Gastroesophageal sphincter (tissue), 4 donors: ENCODE measurements at regions not wholly inside any gene's neighbourhood (a gene's known extent, or its start where the extent isn't known, plus 50 kb on each side); places are given as distances from the start of the nearest gene placed in this dataset.

Experiments used
- ATAC-seq: fragments of 150-250 bp; one replicate; pipeline ENCODE4 v1.9.1; 2016; ENCODE audit warnings: mild to moderate bottlenecking, moderate library complexity
- H3K27ac ChIP-seq, 4 donors: fragments of 200-600 bp; sonication (generic) in 3 of 4; 1 replicate in 3 of 4; 2 replicates in 1 of 4; pipeline ENCODE4 v1.5.1; 2016 to 2019
- H3K27me3 ChIP-seq: fragments of 200-600 bp; sonication (generic); one replicate; pipeline ENCODE4 v1.5.1; 2019
- H3K36me3 ChIP-seq, 2 donors: fragments of 200-600 bp; sonication (generic); one replicate each; pipeline ENCODE4 v1.5.1; 2019; ENCODE audit warnings: control low read depth in 1 of 2
- H3K4me1 ChIP-seq, 3 donors: fragments of 200-600 bp; sonication (generic); 1 replicate in 2 of 3; 2 replicates in 1 of 3; pipeline ENCODE4 v1.5.1; 2016 to 2019; ENCODE audit warnings: control low read depth in 2 of 3
- H3K4me3 ChIP-seq, 2 donors: fragments of 200-600 bp; sonication (generic); one replicate each; pipeline ENCODE4 v1.5.1; 2019; ENCODE audit warnings: mild to moderate bottlenecking in 1 of 2, moderate library complexity in 1 of 2
- H3K9me3 ChIP-seq, 3 donors: fragments of 200-600 bp; sonication (generic); one replicate each; pipeline ENCODE4 v1.5.1; 2017 to 2019; ENCODE audit warnings: control low read depth in 2 of 3
- EP300 ChIP-seq: sonication (generic); formaldehyde crosslinking; IDR thresholded peaks from one replicate; pipeline ENCODE4 v1.6.1; 2017; ENCODE audit warnings: antibody characterized with exemption, mild to moderate bottlenecking
- POLR2A ChIP-seq, 2 donors: fragments of 450-650 bp; IDR thresholded peaks; one replicate each; pipeline ENCODE4 v1.6.1; 2017; ENCODE audit warnings: antibody characterized with exemption in 2 of 2, mild to moderate bottlenecking in 2 of 2, moderate library complexity in 1 of 2
- POLR2AphosphoS5 ChIP-seq: sonication (generic); formaldehyde crosslinking; IDR thresholded peaks from one replicate; pipeline ENCODE4 v1.6.1; 2017; ENCODE audit warnings: antibody characterized with exemption
- WGBS, 2 donors: methylation state at CpG; one replicate each; pipeline ENCODE4 v1.1.5; 2018; ENCODE audit warnings: low coverage in 1 of 2; 5-methylcytosine and 5-hydroxymethylcytosine counted together
- TF ChIP-seq, protein P1 (sequence below), 4 experiments: fragments of 200-600 bp in 2 of 4; fragments of 450-650 bp in 2 of 4; sonication (generic) in 1 of 4; IDR thresholded peaks; one replicate each; pipeline ENCODE4 v1.5.1; 2017 to 2019; ENCODE audit warnings: antibody characterized with exemption in 4 of 4, mild to moderate bottlenecking in 2 of 4, moderate library complexity in 2 of 4

GRCh38 chr4:138494931-138495330 lies 252.8 kb upstream of the SLC7A11 start:
- no peak overlapping the region for H3K4me3 ChIP-seq
- no peak overlapping the region for H3K27ac ChIP-seq
- no peaks in the 10 kb centered on the region for H3K27me3 ChIP-seq
- WGBS, 2 donors, result 58 to 69% methylated on average over 3 to 4 of the region's 4 CpGs
- TF ChIP-seq POLR2A (IDR thresholded peaks at IDR 0.05), result no peak
- TF ChIP-seq, protein P1, sequence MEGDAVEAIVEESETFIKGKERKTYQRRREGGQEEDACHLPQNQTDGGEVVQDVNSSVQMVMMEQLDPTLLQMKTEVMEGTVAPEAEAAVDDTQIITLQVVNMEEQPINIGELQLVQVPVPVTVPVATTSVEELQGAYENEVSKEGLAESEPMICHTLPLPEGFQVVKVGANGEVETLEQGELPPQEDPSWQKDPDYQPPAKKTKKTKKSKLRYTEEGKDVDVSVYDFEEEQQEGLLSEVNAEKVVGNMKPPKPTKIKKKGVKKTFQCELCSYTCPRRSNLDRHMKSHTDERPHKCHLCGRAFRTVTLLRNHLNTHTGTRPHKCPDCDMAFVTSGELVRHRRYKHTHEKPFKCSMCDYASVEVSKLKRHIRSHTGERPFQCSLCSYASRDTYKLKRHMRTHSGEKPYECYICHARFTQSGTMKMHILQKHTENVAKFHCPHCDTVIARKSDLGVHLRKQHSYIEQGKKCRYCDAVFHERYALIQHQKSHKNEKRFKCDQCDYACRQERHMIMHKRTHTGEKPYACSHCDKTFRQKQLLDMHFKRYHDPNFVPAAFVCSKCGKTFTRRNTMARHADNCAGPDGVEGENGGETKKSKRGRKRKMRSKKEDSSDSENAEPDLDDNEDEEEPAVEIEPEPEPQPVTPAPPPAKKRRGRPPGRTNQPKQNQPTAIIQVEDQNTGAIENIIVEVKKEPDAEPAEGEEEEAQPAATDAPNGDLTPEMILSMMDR (IDR thresholded peaks at IDR 0.05), result no peak
- TF ChIP-seq EP300, result no peak
- ATAC-seq, result no peak
- H3K36me3 ChIP-seq, result no peaks in the 10 kb centered on the region
- H3K4me1 ChIP-seq, result no peaks in the 10 kb centered on the region
- peaks cover 0 to 25% (median 0%) of the 10 kb centered on the region in 3 donors for H3K9me3 ChIP-seq

DNA sequence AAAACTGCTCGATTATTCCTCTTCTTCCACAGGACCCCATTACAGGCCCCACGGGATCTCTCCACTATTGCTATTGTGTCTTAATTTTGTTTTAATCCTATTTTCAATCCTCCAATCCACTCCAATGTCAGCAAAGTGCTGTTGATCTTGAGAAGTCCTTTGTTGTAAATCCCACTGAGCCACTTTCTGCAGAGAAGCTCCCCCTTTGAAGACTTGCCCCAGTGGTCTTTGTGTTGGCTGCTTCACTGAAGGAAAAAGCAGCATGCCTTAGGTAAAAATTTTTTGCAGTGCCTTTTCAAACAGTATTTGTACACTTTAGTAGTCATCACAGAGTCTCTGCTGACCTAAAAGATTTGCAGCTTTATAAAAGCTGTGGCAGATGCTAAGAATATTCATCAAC lies 252.0 kb upstream of the SLC7A11 start:
- no peak overlapping the region for H3K27ac ChIP-seq
- H3K9me3 ChIP-seq, result peaks cover 0 to 17% (median 0%) of the 10 kb centered on the region in 3 donors
- H3K4me3 ChIP-seq, result no peak overlapping the region

DNA sequence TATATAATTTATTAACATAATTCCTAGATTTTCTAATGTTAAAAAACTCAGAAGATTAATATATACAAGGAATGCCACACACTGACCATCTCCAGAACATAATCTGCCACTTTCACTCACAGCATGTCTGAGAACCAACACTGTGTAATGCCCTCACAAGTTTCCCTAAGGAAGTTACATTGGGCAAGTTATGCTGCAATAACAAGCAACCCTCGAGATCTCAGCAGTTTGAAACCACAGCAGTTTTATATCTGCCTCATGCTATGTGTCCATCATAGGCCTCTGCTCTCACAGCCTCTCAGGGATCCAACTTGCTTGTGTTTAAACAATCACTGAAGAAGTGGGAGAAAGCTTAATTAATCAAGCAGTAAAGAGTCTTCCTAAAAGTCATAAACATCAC lies 250.0 kb upstream of the SLC7A11 start:
- no peaks in the 10 kb centered on the region for H3K36me3 ChIP-seq
- no peaks in the 10 kb centered on the region for H3K27me3 ChIP-seq
- no peak overlapping the region for H3K27ac ChIP-seq
- H3K4me3 ChIP-seq, result no peak overlapping the region
- H3K9me3 ChIP-seq, result no peaks in the 10 kb centered on the region
- WGBS, 2 donors, result 65 to 71% methylated on average over 1 of the region's 1 CpG
- H3K4me1 ChIP-seq, result peaks cover 0 to 10% (median 0%) of the 10 kb centered on the region in 3 donors
- TF ChIP-seq, protein P1 (IDR thresholded peaks at IDR 0.05), result no peak
- TF ChIP-seq EP300, result no peak
- TF ChIP-seq POLR2A (IDR thresholded peaks at IDR 0.05), result no peak
- TF ChIP-seq POLR2AphosphoS5, result no peak
- ATAC-seq, result no peak

More for the DNA sequence above, 252.0 kb upstream of the SLC7A11 start:
- Histone ChIP-seq H3K4me1 (no peaks in the 10 kb centered on the region), H3K27me3 (no peaks in the 10 kb centered on the region), H3K36me3 (no peaks in the 10 kb centered on the region)
- no peak for ATAC-seq
- no peak for TF ChIP-seq POLR2AphosphoS5
- no peak for TF ChIP-seq EP300
- TF ChIP-seq, protein P1 (IDR thresholded peaks at IDR 0.05), result no peak
- no peak for TF ChIP-seq POLR2A (IDR thresholded peaks at IDR 0.05)
- WGBS, 2 donors, result 71 to 86% methylated on average over 2 of the region's 2 CpGs

- H3K27me3 ChIP-seq, result no peaks in the 10 kb centered on the region
- no peak for ATAC-seq
- peaks cover 0 to 13% (median 0%) of the 10 kb centered on the region in 3 donors for H3K4me1 ChIP-seq
- no peaks in the 10 kb centered on the region for H3K36me3 ChIP-seq
- no peaks in the 10 kb centered on the region for H3K9me3 ChIP-seq
- H3K4me3 ChIP-seq, result no peak overlapping the region
- WGBS, 2 donors, result 78% methylated on average over 2 to 4 of the region's 4 CpGs
- H3K27ac ChIP-seq, result no peak overlapping the region
- no peak for TF ChIP-seq POLR2A (IDR thresholded peaks at IDR 0.05)
- TF ChIP-seq, protein P1 (IDR thresholded peaks at IDR 0.05), result no peak
- TF ChIP-seq POLR2AphosphoS5, result no peak
- no peak for TF ChIP-seq EP300
These were observed 246.4 kb upstream of the SLC7A11 start for GRCh38 chr4:138488533-138488932.

GRCh38 chr4:138487670-138488069 lies 245.5 kb upstream of the SLC7A11 start:
- 8% methylated on average over 2 to 4 of the region's 4 CpGs for WGBS, 2 donors
- Histone ChIP-seq H3K27me3 (no peaks in the 10 kb centered on the region), H3K27ac (no peak overlapping the region), H3K9me3 (no peaks in the 10 kb centered on the region), H3K4me3 (no peak overlapping the region), H3K4me1 (peaks cover 0 to 13% (median 0%) of the 10 kb centered on the region in 3 donors), H3K36me3 (no peaks in the 10 kb centered on the region)
- TF ChIP-seq EP300 (no peak), POLR2A (IDR thresholded peaks at IDR 0.05) (no peak), POLR2AphosphoS5 (no peak)
- TF ChIP-seq, protein P1 (IDR thresholded peaks at IDR 0.05), result no peak
- ATAC-seq, result peak; percentile 43
